NB4 (cell line): ENCODE measurements at regions not wholly inside any gene's neighbourhood (a gene's known extent, or its start where the extent isn't known, plus 50 kb on each side); places are given as distances from the start of the nearest gene placed in this dataset.

Experiments used
- DNase-seq: peaks from one replicate; pipeline ENCODE4 v3.0.0; 2010; ENCODE audit warnings: low read depth
- H3K4me3 ChIP-seq: one replicate; pipeline ENCODE4 v1.5.1; 2011; ENCODE audit warnings: mild to moderate bottlenecking, low read depth, low read length, moderate library complexity
- CTCF ChIP-seq: IDR thresholded peaks from one replicate; pipeline ENCODE4 v1.5.1; 2012; ENCODE audit warnings: low read depth, low read length
- MYC ChIP-seq: IDR thresholded peaks from 2 replicates; pipeline ENCODE4 v1.6.1; 2011; ENCODE audit warnings: low read depth, low read length
- POLR2A ChIP-seq: IDR thresholded peaks from 2 replicates; pipeline ENCODE4 v1.6.1; 2011; ENCODE audit warnings: mild to moderate bottlenecking; ENCODE audit not compliant: insufficient read length; ENCODE audit errors: extremely low read depth
- TF ChIP-seq, protein P1 (sequence below): IDR thresholded peaks from 2 replicates; pipeline ENCODE4 v1.6.1; 2011; ENCODE audit warnings: low read depth, low read length

DNA sequence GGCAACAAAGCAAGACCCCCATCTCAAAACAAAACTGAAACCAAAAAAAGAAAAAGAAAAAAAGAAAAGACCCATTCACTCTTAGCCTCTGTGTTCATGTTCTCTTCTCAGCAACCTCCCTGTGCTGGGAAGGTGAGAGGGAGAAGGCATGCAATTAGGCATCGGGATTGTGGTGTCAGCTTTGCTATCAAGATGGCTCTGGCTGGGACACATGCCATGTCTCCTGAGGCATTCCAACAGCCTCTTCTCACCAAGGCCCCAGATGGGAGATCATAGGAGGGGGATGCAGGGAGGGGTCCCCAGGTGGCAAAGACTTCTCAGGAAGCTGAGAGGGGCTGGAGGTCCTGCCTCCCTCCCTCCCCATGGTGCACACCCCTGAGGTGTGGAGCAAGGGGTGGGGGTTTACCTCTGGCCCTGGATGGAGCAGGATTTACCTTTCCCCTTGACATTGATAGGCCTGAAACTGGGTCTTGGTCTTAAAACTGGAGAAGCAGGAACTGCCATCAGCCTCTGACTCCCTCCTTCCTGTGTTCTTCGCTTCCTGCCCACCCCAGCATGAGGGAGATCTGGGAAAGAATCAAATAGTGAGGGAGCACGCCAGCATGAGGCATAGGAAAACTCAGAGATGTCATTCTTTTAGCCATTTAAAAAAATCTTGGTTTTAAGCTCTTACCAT, 96.2 kb upstream of the DUSP5 start:
- no peak for DNase-seq
- no peak overlapping the region for H3K4me3 ChIP-seq
- TF ChIP-seq, protein P1, sequence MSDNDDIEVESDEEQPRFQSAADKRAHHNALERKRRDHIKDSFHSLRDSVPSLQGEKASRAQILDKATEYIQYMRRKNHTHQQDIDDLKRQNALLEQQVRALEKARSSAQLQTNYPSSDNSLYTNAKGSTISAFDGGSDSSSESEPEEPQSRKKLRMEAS, result no peak

DNA sequence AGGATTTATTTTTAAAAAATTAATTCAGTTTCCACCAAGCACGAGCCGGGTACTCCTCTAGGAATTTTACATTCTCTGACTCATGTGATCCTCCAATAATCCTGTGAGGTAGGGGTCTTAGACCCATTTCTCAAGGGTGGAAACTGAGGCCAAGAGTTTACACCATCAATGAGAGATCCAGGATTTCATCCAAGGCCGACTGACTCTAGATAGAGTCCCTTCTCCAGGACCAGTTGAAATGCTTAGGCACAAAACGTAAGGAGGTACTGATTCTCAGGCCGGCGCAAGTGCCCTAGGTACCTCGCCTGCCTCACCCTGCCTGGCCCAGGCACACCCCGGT, 95.7 kb upstream of the DUSP5 start:
- TF ChIP-seq MYC, result no peak
- no peak for TF ChIP-seq POLR2A
- TF ChIP-seq, protein P1, result no peak
- TF ChIP-seq CTCF, result no peak
- H3K4me3 ChIP-seq, result no peak overlapping the region
- no peak for DNase-seq

- no peak for DNase-seq
- TF ChIP-seq MYC (no peak), CTCF (no peak), POLR2A (no peak)
- TF ChIP-seq, protein P1, result no peak
- no peak overlapping the region for H3K4me3 ChIP-seq
Measured at GRCh38 chr10:110403593-110403992, 94.1 kb upstream of the DUSP5 start.

DNA sequence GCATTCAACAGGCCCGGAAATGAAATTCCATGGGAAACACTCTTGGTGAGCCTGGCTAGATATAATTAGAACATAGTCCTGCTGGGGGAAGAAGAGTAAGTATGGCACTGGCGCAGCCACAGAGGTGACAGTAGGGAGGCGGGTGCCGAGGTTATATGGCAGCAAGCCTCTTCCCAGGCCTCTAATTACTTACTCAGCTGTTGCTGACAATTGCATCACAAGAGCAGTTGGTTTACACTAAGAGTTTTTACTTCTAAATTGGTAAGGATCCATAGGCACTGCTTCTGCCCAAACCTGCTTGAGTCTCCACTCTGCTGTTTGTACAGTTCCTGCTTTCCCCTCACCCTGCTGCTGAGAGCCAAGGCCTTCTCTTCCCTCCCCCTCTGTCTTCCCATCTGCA, 93.3 kb upstream of the DUSP5 start:
- TF ChIP-seq, protein P1, result no peak
- TF ChIP-seq CTCF (no peak), POLR2A (no peak), MYC (no peak)
- DNase-seq, result no peak
- no peak overlapping the region for H3K4me3 ChIP-seq

GRCh38 chr10:110404825-110405224, 92.9 kb upstream of the DUSP5 start:
- DNase-seq, result no peak
- H3K4me3 ChIP-seq, result no peak overlapping the region
- no peak for TF ChIP-seq POLR2A
- TF ChIP-seq CTCF, result no peak
- no peak for TF ChIP-seq MYC
- TF ChIP-seq, protein P1, result no peak

GRCh38 chr10:110405380-110405779, 92.3 kb upstream of the DUSP5 start:
- H3K4me3 ChIP-seq, result no peak overlapping the region
- no peak for DNase-seq
- no peak for TF ChIP-seq MYC
- TF ChIP-seq POLR2A, result no peak
- TF ChIP-seq CTCF, result no peak
- TF ChIP-seq, protein P1, result no peak
